ENCODE measurements at regions not wholly inside any gene's neighbourhood (a gene's known extent, or its start where the extent isn't known, plus 50 kb on each side); places are given as distances from the start of the nearest gene placed in this dataset.

DNA sequence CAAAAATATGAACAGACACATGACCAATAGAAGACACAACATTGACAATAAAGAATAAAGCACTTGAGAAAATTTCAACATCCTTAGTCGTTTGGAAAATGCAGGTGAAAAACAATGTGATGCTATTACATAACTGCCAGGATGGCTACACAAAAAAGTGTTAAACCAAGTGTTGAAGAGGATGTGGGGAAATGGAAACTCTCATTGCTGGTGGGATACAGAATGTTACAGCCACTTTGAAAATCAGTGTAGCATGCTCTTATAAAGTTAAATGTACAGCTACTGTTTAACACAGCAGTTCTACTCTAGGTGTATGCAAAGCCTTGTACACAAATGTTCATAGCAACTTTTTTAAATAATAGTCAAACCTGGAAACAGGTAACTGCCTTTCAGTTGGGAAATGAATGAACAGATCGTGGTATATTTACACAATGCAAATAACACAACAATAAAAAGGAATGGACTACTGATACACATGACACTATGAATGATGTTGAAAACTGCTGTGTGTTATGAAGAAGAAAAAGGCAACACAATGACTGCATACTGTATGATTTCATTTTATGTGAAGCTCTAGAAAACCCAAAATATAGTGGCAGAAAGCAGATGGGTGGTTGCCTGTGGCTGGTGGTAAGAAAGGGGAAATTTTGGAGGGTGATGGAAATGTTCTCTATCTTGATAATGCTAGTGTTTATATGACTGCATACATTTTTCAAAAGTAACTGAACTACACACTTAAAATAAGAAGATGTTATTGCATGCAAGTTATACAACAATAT is 102.2 kb upstream of the VIPR2 start:
- no peaks in the 10 kb centered on the region for H3K27me3 ChIP-seq
- intact Hi-C loops (cut with DNase I): no loop called here
- TF ChIP-seq, protein P1, sequence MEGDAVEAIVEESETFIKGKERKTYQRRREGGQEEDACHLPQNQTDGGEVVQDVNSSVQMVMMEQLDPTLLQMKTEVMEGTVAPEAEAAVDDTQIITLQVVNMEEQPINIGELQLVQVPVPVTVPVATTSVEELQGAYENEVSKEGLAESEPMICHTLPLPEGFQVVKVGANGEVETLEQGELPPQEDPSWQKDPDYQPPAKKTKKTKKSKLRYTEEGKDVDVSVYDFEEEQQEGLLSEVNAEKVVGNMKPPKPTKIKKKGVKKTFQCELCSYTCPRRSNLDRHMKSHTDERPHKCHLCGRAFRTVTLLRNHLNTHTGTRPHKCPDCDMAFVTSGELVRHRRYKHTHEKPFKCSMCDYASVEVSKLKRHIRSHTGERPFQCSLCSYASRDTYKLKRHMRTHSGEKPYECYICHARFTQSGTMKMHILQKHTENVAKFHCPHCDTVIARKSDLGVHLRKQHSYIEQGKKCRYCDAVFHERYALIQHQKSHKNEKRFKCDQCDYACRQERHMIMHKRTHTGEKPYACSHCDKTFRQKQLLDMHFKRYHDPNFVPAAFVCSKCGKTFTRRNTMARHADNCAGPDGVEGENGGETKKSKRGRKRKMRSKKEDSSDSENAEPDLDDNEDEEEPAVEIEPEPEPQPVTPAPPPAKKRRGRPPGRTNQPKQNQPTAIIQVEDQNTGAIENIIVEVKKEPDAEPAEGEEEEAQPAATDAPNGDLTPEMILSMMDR (IDR thresholded peaks at IDR 0.05): no peak
- no peak for TF ChIP-seq POLR2A (IDR thresholded peaks at IDR 0.05)
- 12% methylated on average over 2 of the region's 2 CpGs for WGBS (ENCODE audit: insufficient coverage, low coverage, low lambda C conversion rate, missing lambda C conversion rate)
- no peaks in the 10 kb centered on the region for H3K4me1 ChIP-seq
- ATAC-seq (no peak), DNase-seq (no peak)
- H3K27ac ChIP-seq: no peak overlapping the region
- peaks cover 0 to 2% (median 0%) of the 10 kb centered on the region in 4 donors for H3K9me3 ChIP-seq
- H3K36me3 ChIP-seq: no peaks in the 10 kb centered on the region
- no peak overlapping the region for H3K4me3 ChIP-seq

DNA sequence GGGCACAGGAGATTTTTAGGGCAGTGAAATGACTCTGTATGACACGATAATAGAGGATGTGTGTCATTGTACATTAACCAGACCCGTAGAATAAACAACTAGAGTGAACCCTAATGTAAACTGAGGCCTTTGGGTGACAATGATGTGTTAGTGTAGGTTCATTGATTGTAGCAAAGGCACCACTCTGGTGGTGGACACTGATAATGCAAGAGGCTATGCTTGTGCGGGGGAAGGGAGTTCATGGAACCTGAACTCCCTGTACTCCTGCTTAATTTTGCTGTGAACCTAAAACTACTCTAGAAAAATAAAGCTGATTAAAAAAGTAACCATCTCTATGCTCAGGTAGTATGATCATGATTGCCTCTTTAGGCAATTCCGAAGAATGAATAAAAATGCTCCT is 96.3 kb upstream of the VIPR2 start:
- DNase-seq (no peak), ATAC-seq (no peak)
- Histone ChIP-seq H3K4me3 (no peak overlapping the region), H3K9me3 (peaks cover 0 to 2% (median 0%) of the 10 kb centered on the region in 4 donors), H3K27ac (no peak overlapping the region), H3K27me3 (peaks cover 0 to 6% of the 10 kb centered on the region in 2 donors), H3K4me1 (no peaks in the 10 kb centered on the region), H3K36me3 (no peaks in the 10 kb centered on the region)
- TF ChIP-seq, protein P1 (IDR thresholded peaks at IDR 0.05): no peak
- no peak for TF ChIP-seq POLR2A (IDR thresholded peaks at IDR 0.05)
- 65% methylated on average over 4 of the region's 4 CpGs for WGBS (ENCODE audit: insufficient coverage, low coverage, low lambda C conversion rate, missing lambda C conversion rate)
- intact Hi-C loops (cut with DNase I): no loop called here

DNA sequence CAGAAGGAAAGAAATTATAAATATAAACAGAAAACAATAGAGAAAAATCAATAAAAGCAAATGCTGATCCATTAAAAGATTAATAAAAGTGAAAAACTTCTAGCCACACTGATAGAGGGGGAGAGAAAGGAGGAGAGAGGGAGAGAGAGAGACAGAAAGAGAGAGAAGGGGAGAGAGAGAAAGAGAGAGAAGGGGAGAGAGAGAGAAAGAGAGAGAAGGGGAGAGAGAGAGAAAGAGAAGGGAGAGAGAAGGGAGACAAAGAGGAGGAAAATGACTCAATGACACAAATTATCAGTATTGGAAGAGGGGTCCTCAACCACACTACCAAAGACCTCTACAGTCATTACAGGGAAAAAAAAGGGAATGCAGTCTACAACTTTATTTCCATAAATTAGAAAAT is 94.4 kb upstream of the VIPR2 start:
- no peaks in the 10 kb centered on the region for H3K9me3 ChIP-seq
- peaks cover 0 to 6% of the 10 kb centered on the region in 2 donors for H3K27me3 ChIP-seq
- ATAC-seq (no peak), DNase-seq (no peak)
- no peak for TF ChIP-seq POLR2A (IDR thresholded peaks at IDR 0.05)
- TF ChIP-seq, protein P1 (IDR thresholded peaks at IDR 0.05): no peak
- H3K27ac ChIP-seq: no peak overlapping the region
- no peak overlapping the region for H3K4me3 ChIP-seq
- intact Hi-C loops (cut with DNase I): no loop called here
- no peaks in the 10 kb centered on the region for H3K4me1 ChIP-seq
- no peaks in the 10 kb centered on the region for H3K36me3 ChIP-seq

DNA sequence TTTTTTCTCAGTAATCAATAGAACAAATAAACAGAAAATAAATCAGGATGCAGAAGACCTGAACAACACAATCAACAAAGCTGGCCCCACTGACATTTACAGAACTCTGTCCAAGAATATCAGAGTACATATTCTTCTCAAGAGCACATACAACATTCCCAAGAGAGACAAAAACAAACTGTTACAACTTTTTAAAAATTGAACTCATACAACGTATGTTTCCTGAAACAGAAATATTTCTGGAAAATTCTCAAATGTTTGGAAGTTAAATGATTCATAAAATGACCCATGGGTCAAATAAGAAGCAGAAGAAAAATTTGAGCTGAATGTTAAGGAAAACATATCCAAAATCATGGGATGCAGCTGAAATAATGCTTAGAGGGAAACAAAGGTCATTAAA is 93.9 kb upstream of the VIPR2 start:
- no peak for TF ChIP-seq POLR2A (IDR thresholded peaks at IDR 0.05)
- TF ChIP-seq, protein P1 (IDR thresholded peaks at IDR 0.05): no peak
- WGBS (ENCODE audit: insufficient coverage, low coverage, low lambda C conversion rate, missing lambda C conversion rate): 40% methylated on average over 1 of the region's 1 CpG

More for the DNA sequence above, 93.9 kb upstream of the VIPR2 start:
- intact Hi-C loops (cut with DNase I): no loop called here
- DNase-seq (no peak), ATAC-seq (no peak)
- H3K4me1 ChIP-seq: no peaks in the 10 kb centered on the region
- H3K36me3 ChIP-seq: no peaks in the 10 kb centered on the region
- no peaks in the 10 kb centered on the region for H3K9me3 ChIP-seq
- H3K27ac ChIP-seq: no peak overlapping the region
- H3K27me3 ChIP-seq: peaks cover 0 to 6% of the 10 kb centered on the region in 2 donors
- H3K4me3 ChIP-seq: no peak overlapping the region

Measured in right lobe of liver (tissue), 6 donors.